ENCODE measurements at regions not wholly inside any gene's neighbourhood (a gene's known extent, or its start where the extent isn't known, plus 50 kb on each side); places are given as distances from the start of the nearest gene placed in this dataset.

GRCh38 chr3:187807086-187807862 is 62.0 kb upstream of the BCL6 start (continued):
- no peak for TF ChIP-seq GATAD2B (conservative IDR thresholded peaks at IDR 0.05; ENCODE audit: low read depth)
- no peak for TF ChIP-seq ATF7 (IDR thresholded peaks at IDR 0.05; ENCODE audit: low read depth)

- POLR2A ChIA-PET: interaction anchor here (0.8 kb wide), 1 partner anchor 19 kb away, joined by 3 read pairs; no protein-coding TSS in a partner anchor
These were observed 63.2 kb upstream of the BCL6 start for GRCh38 chr3:187808527-187808895.

More at GRCh38 chr3:187808527-187808895, 63.2 kb upstream of the BCL6 start:
- no TSS peak for BruUV-seq (replicated peaks)
- Histone ChIP-seq H2AFZ (ENCODE audit: control insufficient read depth, low read depth, low read length) (no peak overlapping the region), H3K27ac (ENCODE audit: control insufficient read depth, insufficient read depth) (no peak overlapping the region), H3K4me3 (no peak overlapping the region), H3K36me3 (ENCODE audit: control insufficient read depth in 2 of 2, insufficient read depth in 2 of 2, low read length in 1 of 2) (no peaks in the 10 kb centered on the region), H3K9ac (ENCODE audit: control insufficient read depth, insufficient read depth, low read length) (no peak overlapping the region), H3K9me3 (replicated peaks; ENCODE audit: control insufficient read depth, insufficient read depth, low read length) (0 out of 3 replicates have a peak, but pooled peaks cover 2% of the 10 kb centered on the region), H3K4me1 (ENCODE audit: control insufficient read depth, insufficient read depth, low read length) (no peaks in the 10 kb centered on the region), H3K4me2 (ENCODE audit: control insufficient read depth, insufficient read depth) (no peak overlapping the region), H3K27me3 (replicated peaks in 1 of 2; ENCODE audit: control insufficient read depth in 2 of 2, insufficient read depth in 2 of 2, low read length in 1 of 2) (peaks cover 0 to 4% of the 10 kb centered on the region in 2 experiments; a peak in 1 of 4 replicates), H3K79me2 (ENCODE audit: control insufficient read depth, insufficient read depth, low read length) (no peaks in the 10 kb centered on the region), H4K20me1 (ENCODE audit: control insufficient read depth, insufficient read depth) (no peaks in the 10 kb centered on the region)
- no peak for TF ChIP-seq HSF1 (IDR thresholded peaks at IDR 0.05; ENCODE audit: low read depth, low read length)
- TF ChIP-seq MTA2 (IDR thresholded peaks at IDR 0.05; ENCODE audit: low read depth): no peak
- TF ChIP-seq ZBTB33 (IDR thresholded peaks at IDR 0.05): no peak
- no peak for TF ChIP-seq BCL11A (IDR thresholded peaks at IDR 0.05; ENCODE audit: low read depth, low read length)
- no peak for TF ChIP-seq REST (IDR thresholded peaks at IDR 0.05; ENCODE audit: low read depth, low read length)
- TF ChIP-seq YY1 (IDR thresholded peaks at IDR 0.05; ENCODE audit: low read depth, low read length): no peak
- no peak for TF ChIP-seq WRNIP1 (IDR thresholded peaks at IDR 0.05; ENCODE audit: borderline replicate concordance, low read depth, low read length)
- no peak for TF ChIP-seq SIN3A (IDR thresholded peaks at IDR 0.05; ENCODE audit: low read depth, low read length)
- TF ChIP-seq MEF2A (IDR thresholded peaks at IDR 0.05; ENCODE audit: insufficient read depth, low read depth, low read length): no peak
- TF ChIP-seq KAT2A (conservative IDR thresholded peaks at IDR 0.05; ENCODE audit: control insufficient read depth, low read depth, low read length): no peak
- no peak for TF ChIP-seq RFX5 (IDR thresholded peaks at IDR 0.05; ENCODE audit: low read depth, low read length)
- no peak for TF ChIP-seq KLF5 (IDR thresholded peaks at IDR 0.05; ENCODE audit: partially characterized antibody)
- TF ChIP-seq IKZF1 (conservative IDR thresholded peaks at IDR 0.05): no peak
- FAIRE-seq (no peak), ATAC-seq (no peak), DNase-seq (ENCODE audit: low read depth, low spot score) (no peak)
- in situ Hi-C loops (cut with MboI): no loop called here
- WGBS (ENCODE audit: insufficient coverage, insufficient replicate concordance, low lambda C conversion rate, missing lambda C conversion rate): 45% methylated on average over 3 of the region's 3 CpGs
- intact Hi-C loops (cut with micrococcal nuclease; ENCODE audit: unreplicated experiment): no loop called here
- ChIA-PET SMC1A (ENCODE audit: uncharacterized antibody, unreplicated experiment) (interaction anchor here (0.8 to 1.7 kb wide), 5 partner anchors 9 to 62 kb away, joined by 3 to 5 read pairs (median 4); no protein-coding TSS in a partner anchor), CTCF (interaction anchor here (1.1 to 2.3 kb wide), 3 partner anchors 9 to 61 kb away, joined by 3 to 7 read pairs (median 6); no protein-coding TSS in a partner anchor), RAD21 (ENCODE audit: unreplicated experiment) (interaction anchor here (1.1 to 1.3 kb wide), 2 partner anchors 10 to 61 kb away, joined by 3 read pairs; no protein-coding TSS in a partner anchor)
